ENCODE measurements at regions not wholly inside any gene's neighbourhood (a gene's known extent, or its start where the extent isn't known, plus 50 kb on each side); places are given as distances from the start of the nearest gene placed in this dataset.
A peak's percentile ranks its signal among the peaks of the same experiment; 100 is the strongest.

- Histone ChIP-seq H3K9ac (ENCODE audit: insufficient read depth in 1 of 2, low read length in 2 of 2) (no peak overlapping the region), H3K4me1 (ENCODE audit: control insufficient read depth in 5 of 5, insufficient read depth in 5 of 5, low read length in 5 of 5) (no peaks in the 10 kb centered on the region), H3K27me3 (ENCODE audit: control insufficient read depth in 3 of 3, insufficient read depth in 3 of 3, low read length in 2 of 3) (no peaks in the 10 kb centered on the region), H3K36me3 (ENCODE audit: control insufficient read depth in 4 of 4, insufficient read depth in 4 of 4, low read length in 4 of 4) (no peaks in the 10 kb centered on the region), H3K9me3 (ENCODE audit: control insufficient read depth in 4 of 4, insufficient read depth in 3 of 4, low read length in 3 of 4) (no peaks in the 10 kb centered on the region), H3K27ac (ENCODE audit: low read depth in 1 of 2, low read length in 1 of 2) (no peak overlapping the region), H3K4me3 (no peak overlapping the region)
- TF ChIP-seq CTCF (IDR thresholded peaks at IDR 0.05; ENCODE audit: control extremely low read depth, extremely low read depth): no peak
- 63 to 75% methylated on average over 1 of the region's 1 CpG for WGBS, 2 donors
- DNase-seq (no peak), ATAC-seq (ENCODE audit: insufficient read depth, low FRiP score) (no peak)
Observed at GRCh38 chrX:141396536-141396935, 154.2 kb upstream of the SPANXC start.

GRCh38 chrX:141375011-141375760 lies 132.9 kb upstream of the SPANXC start:
- Histone ChIP-seq H3K9ac (ENCODE audit: insufficient read depth in 1 of 2, low read length in 2 of 2) (no peak overlapping the region), H3K27me3 (ENCODE audit: control insufficient read depth in 3 of 3, insufficient read depth in 3 of 3, low read length in 2 of 3) (no peaks in the 10 kb centered on the region), H3K27ac (ENCODE audit: low read depth in 1 of 2, low read length in 1 of 2) (no peak overlapping the region), H3K36me3 (ENCODE audit: control insufficient read depth in 4 of 4, insufficient read depth in 4 of 4, low read length in 4 of 4) (no peaks in the 10 kb centered on the region), H3K4me3 (no peak overlapping the region), H3K4me1 (ENCODE audit: control insufficient read depth in 5 of 5, insufficient read depth in 5 of 5, low read length in 5 of 5) (peaks cover 0 to 4% (median 0%) of the 10 kb centered on the region in 5 donors), H3K9me3 (ENCODE audit: control insufficient read depth in 4 of 4, insufficient read depth in 3 of 4, low read length in 3 of 4) (no peaks in the 10 kb centered on the region)
- no peak for TF ChIP-seq CTCF (IDR thresholded peaks at IDR 0.05; ENCODE audit: control extremely low read depth, extremely low read depth)
- WGBS, 2 donors: 63 to 75% methylated on average over 2 of the region's 2 CpGs
- DNase-seq: peak in 2 of 3 donors; percentile 45 to 67
- ATAC-seq (ENCODE audit: insufficient read depth, low FRiP score): no peak

GRCh38 chrX:141341743-141342142 lies 99.4 kb upstream of the SPANXC start:
- DNase-seq (peak in 1 of 3 donors; percentile 8), ATAC-seq (ENCODE audit: insufficient read depth, low FRiP score) (no peak)
- peaks cover 0 to 2% (median under 1%) of the 10 kb centered on the region in 4 donors for H3K9me3 ChIP-seq (ENCODE audit: control insufficient read depth in 4 of 4, insufficient read depth in 3 of 4, low read length in 3 of 4)
- no peak for TF ChIP-seq CTCF (IDR thresholded peaks at IDR 0.05; ENCODE audit: control extremely low read depth, extremely low read depth)
- no peak overlapping the region for H3K9ac ChIP-seq (ENCODE audit: insufficient read depth in 1 of 2, low read length in 2 of 2)
- peaks cover 0 to 4% (median 0%) of the 10 kb centered on the region in 5 donors for H3K4me1 ChIP-seq (ENCODE audit: control insufficient read depth in 5 of 5, insufficient read depth in 5 of 5, low read length in 5 of 5)
- H3K36me3 ChIP-seq (ENCODE audit: control insufficient read depth in 4 of 4, insufficient read depth in 4 of 4, low read length in 4 of 4): no peaks in the 10 kb centered on the region
- H3K27ac ChIP-seq (ENCODE audit: low read depth in 1 of 2, low read length in 1 of 2): no peak overlapping the region
- no peak overlapping the region for H3K4me3 ChIP-seq
- 65 to 86% methylated on average over 2 of the region's 2 CpGs for WGBS, 2 donors
- no peaks in the 10 kb centered on the region for H3K27me3 ChIP-seq (ENCODE audit: control insufficient read depth in 3 of 3, insufficient read depth in 3 of 3, low read length in 2 of 3)

Measured in lung (tissue), 11 donors.